HCT116 (cell line): ENCODE measurements at regions not wholly inside any gene's neighbourhood (a gene's known extent, or its start where the extent isn't known, plus 50 kb on each side); places are given as distances from the start of the nearest gene placed in this dataset.

Source experiments
- ATAC-seq: fragments of 200-7000 bp; cut with Tn5 transposase; 2 replicates; pipeline ENCODE4 v1.9.1; 2020; ENCODE audit warnings: mild to moderate bottlenecking, moderate library complexity
- BruUV-seq: library from RNA; stranded (reverse); fragments of 400-500 nt; replicated peaks from 2 replicates; lab custom pipeline; 2021; lab: Mats Ljungman, UMichigan
- CTCF ChIA-PET: fragments of 300-600 bp; sonication (Branson Sonifier 250); formaldehyde crosslinking; loops from one replicate; lab custom pipeline; 2021; ENCODE audit warnings: antibody characterized with exemption; lab: Charles Lee
- POLR2A ChIA-PET: fragments of 300-600, 350-600 bp; sonication (Branson Sonifier 250); formaldehyde crosslinking; loops from one replicate; lab custom pipeline; 2021; ENCODE audit warnings: antibody characterized with exemption; lab: Charles Lee
- RAD21 ChIA-PET, 2 experiments: fragments of 300-600 bp; sonication (Branson Sonifier 250); formaldehyde crosslinking; loops; one replicate each; lab custom pipeline; 2023; ENCODE audit warnings: low total read pairs in 2 of 2; ENCODE audit not compliant: uncharacterized antibody in 2 of 2, unreplicated experiment in 2 of 2, low non-redundant PET in 1 of 2; lab: Charles Lee
- DNase-seq: peaks from one replicate; pipeline ENCODE4 v3.0.0-alpha.2; 2010; ENCODE audit warnings: low read depth, low spot score
- H2AFZ ChIP-seq: fragments of 200-600 bp; shearing (Covaris generic), sonication (generic); 2 replicates; pipeline ENCODE4 v1.6.1; 2017; ENCODE audit warnings: low read depth, mixed run types, mixed read lengths, antibody characterized with exemption, low read length; ENCODE audit not compliant: poor library complexity, severe bottlenecking
- H3K27ac ChIP-seq: 2 replicates; pipeline ENCODE4 v1.5.1; 2012; ENCODE audit warnings: low read depth, low read length
- H3K27me3 ChIP-seq: fragments of 200-600 bp; sonication (generic); 2 replicates; pipeline ENCODE4 v1.6.1; 2016; ENCODE audit warnings: mixed run types, low read length, mixed read lengths; ENCODE audit not compliant: insufficient read depth
- H3K36me3 ChIP-seq, 2 experiments: fragments of 200-500 bp in 1 of 2; fragments of 200-600 bp in 1 of 2; sonication (Bioruptor generic) in 1 of 2; sonication (generic) in 1 of 2; 2 replicates each; pipeline versions ENCODE4 v1.5.1 to v1.6.1; 2014 to 2016; ENCODE audit warnings: low read length in 2 of 2, inconsistent platforms in 1 of 2, mixed read lengths in 1 of 2, mixed run types in 1 of 2; ENCODE audit not compliant: insufficient read depth in 2 of 2, control insufficient read depth in 1 of 2
- H3K4me1 ChIP-seq, 2 experiments: fragments of 200-600 bp in 1 of 2; sonication (generic) in 1 of 2; 2 replicates each; pipeline versions ENCODE4 v1.5.1 to v1.6.1; 2012 to 2017; ENCODE audit warnings: low read length in 2 of 2, inconsistent platforms in 1 of 2, mild to moderate bottlenecking in 1 of 2, mixed read lengths in 1 of 2, mixed run types in 1 of 2, moderate library complexity in 1 of 2; ENCODE audit not compliant: insufficient read depth in 2 of 2, control insufficient read depth in 1 of 2
- H3K4me2 ChIP-seq: fragments of 200-600 bp; sonication (generic); 2 replicates; pipeline ENCODE4 v1.6.1; 2017; ENCODE audit warnings: mixed run types, low read length, mixed read lengths
- H3K4me3 ChIP-seq, 2 experiments: fragments of 200-600 bp in 1 of 2; sonication (generic) in 1 of 2; replicated peaks in 1 of 2; 2 replicates each; pipeline ENCODE4 v1.5.1; 2011 to 2016; ENCODE audit warnings: low read length in 2 of 2, control low read depth in 1 of 2, low read depth in 1 of 2, mild to moderate bottlenecking in 1 of 2, mixed read lengths in 1 of 2, mixed run types in 1 of 2
- H3K79me2 ChIP-seq: fragments of 200-600 bp; sonication (generic); 2 replicates; pipeline ENCODE4 v1.6.1; 2017; ENCODE audit warnings: mild to moderate bottlenecking, mixed run types, low read length, moderate library complexity, mixed read lengths; ENCODE audit not compliant: insufficient read depth
- H3K9ac ChIP-seq: fragments of 200-600 bp; sonication (generic); 2 replicates; pipeline ENCODE4 v1.6.1; 2016; ENCODE audit warnings: low read length, mixed read lengths
- H3K9me2 ChIP-seq: fragments of 200-600 bp; sonication (generic), shearing (Covaris generic); 2 replicates; pipeline ENCODE4 v1.6.1; 2017; ENCODE audit warnings: mixed run types, mild to moderate bottlenecking, moderate library complexity; ENCODE audit not compliant: insufficient read depth
- H3K9me3 ChIP-seq, 2 experiments: fragments of 200-500 bp in 1 of 2; fragments of 200-600 bp in 1 of 2; sonication (Bioruptor generic) in 1 of 2; sonication (generic) in 1 of 2; 2 replicates each; pipeline ENCODE4 v1.6.1; 2014 to 2017; ENCODE audit warnings: low read length in 2 of 2, mixed read lengths in 2 of 2, inconsistent platforms in 1 of 2, low read depth in 1 of 2, mild to moderate bottlenecking in 1 of 2, mixed run types in 1 of 2, moderate library complexity in 1 of 2; ENCODE audit not compliant: control insufficient read depth in 1 of 2, insufficient read depth in 1 of 2
- H4K20me1 ChIP-seq: fragments of 200-600 bp; sonication (generic), shearing (Covaris generic); 2 replicates; pipeline ENCODE4 v1.6.1; 2017; ENCODE audit warnings: mixed run types, mild to moderate bottlenecking, moderate library complexity; ENCODE audit not compliant: insufficient read depth
- ATF3 ChIP-seq: IDR thresholded peaks from 2 replicates; pipeline ENCODE4 v1.6.1; 2012
- CEBPB ChIP-seq: IDR thresholded peaks from 2 replicates; pipeline ENCODE4 v1.6.1; 2012; ENCODE audit warnings: low read depth
- EGR1 ChIP-seq: IDR thresholded peaks from 2 replicates; pipeline ENCODE4 v1.6.1; 2012; ENCODE audit warnings: low read depth
- ELF1 ChIP-seq: IDR thresholded peaks from 2 replicates; pipeline ENCODE4 v1.6.1; 2012; ENCODE audit warnings: low read depth, borderline replicate concordance
- EZH2 ChIP-seq: fragments of 200-600 bp; sonication (generic); IDR thresholded peaks from 2 replicates; pipeline ENCODE4 v1.6.1; 2017; ENCODE audit warnings: antibody characterized with exemption, mixed run types
- FOSL1 ChIP-seq: IDR thresholded peaks from 2 replicates; pipeline ENCODE4 v1.6.1; 2012; ENCODE audit warnings: low read depth
- JUND ChIP-seq: IDR thresholded peaks from 2 replicates; pipeline ENCODE4 v1.6.1; 2012
- MAX ChIP-seq: IDR thresholded peaks from 2 replicates; pipeline ENCODE4 v1.6.1; 2012
- POLR2AphosphoS5 ChIP-seq: IDR thresholded peaks from 2 replicates; pipeline ENCODE4 v1.6.1; 2011; ENCODE audit warnings: mild to moderate bottlenecking, low read depth, low read length, moderate library complexity
- RAD21 ChIP-seq: IDR thresholded peaks from 2 replicates; pipeline ENCODE4 v1.6.1; 2012; ENCODE audit warnings: low read depth, mild to moderate bottlenecking
- REST ChIP-seq: IDR thresholded peaks from 2 replicates; pipeline ENCODE4 v1.6.1; 2012; ENCODE audit warnings: low read depth
- SIN3A ChIP-seq: IDR thresholded peaks from 2 replicates; pipeline ENCODE4 v1.6.1; 2012; ENCODE audit warnings: low read depth
- SRF ChIP-seq: IDR thresholded peaks from 2 replicates; pipeline ENCODE4 v1.6.1; 2012; ENCODE audit warnings: low read depth
- TCF7L2 ChIP-seq: IDR thresholded peaks from 2 replicates; pipeline ENCODE4 v1.7.0; 2011; ENCODE audit warnings: borderline replicate concordance, inconsistent platforms; ENCODE audit not compliant: insufficient read depth, insufficient read length; ENCODE audit errors: extremely low read depth
- YY1 ChIP-seq: IDR thresholded peaks from 2 replicates; pipeline ENCODE4 v1.6.1; 2011; ENCODE audit warnings: low read length, low read depth, moderate library complexity, mild to moderate bottlenecking; ENCODE audit not compliant: insufficient replicate concordance; ENCODE audit errors: extremely low read depth
- ZFX ChIP-seq: fragments of 450-650 bp; IDR thresholded peaks from 2 replicates; pipeline ENCODE4 v1.6.1; 2017
- ZNF274 ChIP-seq: fragments of 200-500 bp; sonication (Bioruptor generic); IDR thresholded peaks from 2 replicates; pipeline ENCODE4 v1.6.1; 2014; ENCODE audit warnings: mild to moderate bottlenecking, low read depth, low read length, inconsistent platforms
- intact Hi-C: fragments of 100-400 bp; cut with micrococcal nuclease; formaldehyde crosslinking; loops from 2 replicates; pipeline ENCODE4 v1.10.0; 2022

GRCh38 chr15:69653846-69654245 is 201.2 kb downstream of the RPLP1 start:
- no peaks in the 10 kb centered on the region for H4K20me1 ChIP-seq
- H3K4me3 ChIP-seq: no peak overlapping the region
- ChIA-PET RAD21 (no interaction called here), CTCF (no interaction called here), POLR2A (no interaction called here)
- BruUV-seq: no TSS peak
- intact Hi-C loops: no loop called here
- ATAC-seq (no peak), DNase-seq (no peak)
- no peaks in the 10 kb centered on the region for H3K79me2 ChIP-seq
- H3K4me1 ChIP-seq: peaks cover 3 to 6% of the 10 kb centered on the region in 2 experiments; a peak in 2 of 4 replicates
- no peaks in the 10 kb centered on the region for H3K9me3 ChIP-seq
- H3K27ac ChIP-seq: no peak overlapping the region
- H3K9ac ChIP-seq: no peak overlapping the region
- no peak overlapping the region for H2AFZ ChIP-seq
- H3K27me3 ChIP-seq: peaks cover 59% of the 10 kb centered on the region
- no peaks in the 10 kb centered on the region for H3K9me2 ChIP-seq
- TF ChIP-seq MAX: no peak
- no peak for TF ChIP-seq FOSL1
- TF ChIP-seq RAD21: no peak
- no peak for TF ChIP-seq SIN3A
- no peak for TF ChIP-seq JUND
- no peak for TF ChIP-seq YY1
- no peak for TF ChIP-seq EGR1
- no peak for TF ChIP-seq ZFX
- no peak for TF ChIP-seq REST
- no peak for TF ChIP-seq ZNF274
- no peak for TF ChIP-seq EZH2
- TF ChIP-seq SRF: no peak
- no peak for TF ChIP-seq CEBPB
- TF ChIP-seq POLR2AphosphoS5: no peak
- no peak for TF ChIP-seq TCF7L2
- TF ChIP-seq ATF3: no peak
- no peak for TF ChIP-seq ELF1
- no peaks in the 10 kb centered on the region for H3K36me3 ChIP-seq
- H3K4me2 ChIP-seq: no peak overlapping the region
